ENCODE measurements at regions not wholly inside any gene's neighbourhood (a gene's known extent, or its start where the extent isn't known, plus 50 kb on each side); places are given as distances from the start of the nearest gene placed in this dataset.

DNA sequence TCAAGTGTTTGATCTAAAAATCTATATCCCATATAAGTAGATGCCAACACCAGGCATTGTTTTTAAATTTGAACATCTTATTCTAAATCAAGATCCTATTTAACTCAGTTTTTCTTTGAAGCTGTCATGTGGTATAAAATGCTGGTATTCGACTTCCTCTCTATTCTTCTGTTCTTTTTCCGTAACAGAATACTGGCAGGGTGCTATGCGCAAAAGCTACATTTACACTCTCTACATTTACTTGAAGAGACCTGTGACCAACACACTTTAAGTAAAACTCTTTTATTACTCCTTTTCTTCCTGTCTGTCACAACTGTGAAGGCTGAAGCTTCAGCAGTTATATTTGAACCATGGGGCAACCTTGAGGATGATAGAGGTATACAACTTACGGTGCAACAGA is 612.8 kb downstream of the C4orf33 start:
- H3K27ac ChIP-seq: no peak overlapping the region
- no peak for TF ChIP-seq POLR2A (IDR thresholded peaks at IDR 0.05)
- TF ChIP-seq POLR2AphosphoS5 (IDR thresholded peaks at IDR 0.05): no peak
- no peak for DNase-seq (ENCODE audit: low spot score)
- H3K27me3 ChIP-seq (replicated peaks; ENCODE audit: insufficient read depth): no peaks in the 10 kb centered on the region
- no peak overlapping the region for H3K4me3 ChIP-seq
- 85% methylated on average over 4 of the region's 4 CpGs for WGBS
- no peaks in the 10 kb centered on the region for H3K4me1 ChIP-seq (replicated peaks)
- H3K36me3 ChIP-seq: no peaks in the 10 kb centered on the region
- intact Hi-C loops (cut with DNase I): no loop called here
- H3K9me3 ChIP-seq: no peaks in the 10 kb centered on the region

- intact Hi-C loops (cut with DNase I): no loop called here
- Histone ChIP-seq H3K4me3 (no peak overlapping the region), H3K4me1 (replicated peaks) (no peaks in the 10 kb centered on the region), H3K9me3 (no peaks in the 10 kb centered on the region), H3K27ac (no peak overlapping the region), H3K27me3 (replicated peaks; ENCODE audit: insufficient read depth) (no peaks in the 10 kb centered on the region), H3K36me3 (no peaks in the 10 kb centered on the region)
- DNase-seq (ENCODE audit: low spot score): no peak
- WGBS: 86% methylated on average over 1 of the region's 1 CpG
- TF ChIP-seq POLR2A (IDR thresholded peaks at IDR 0.05) (no peak), POLR2AphosphoS5 (IDR thresholded peaks at IDR 0.05) (no peak), CTCF (IDR thresholded peaks at IDR 0.05) (no peak)
Observed at GRCh38 chr4:129738175-129738574, 642.2 kb downstream of the C4orf33 start.

GRCh38 chr4:129747756-129748155 is 651.8 kb downstream of the C4orf33 start:
- 33% methylated on average over 2 of the region's 2 CpGs for WGBS
- no peak overlapping the region for H3K27ac ChIP-seq
- H3K4me3 ChIP-seq: no peak overlapping the region
- DNase-seq (ENCODE audit: low spot score): no peak
- no peaks in the 10 kb centered on the region for H3K9me3 ChIP-seq
- H3K27me3 ChIP-seq (replicated peaks; ENCODE audit: insufficient read depth): no peaks in the 10 kb centered on the region
- H3K36me3 ChIP-seq: no peaks in the 10 kb centered on the region
- no peak for TF ChIP-seq CTCF (IDR thresholded peaks at IDR 0.05)
- TF ChIP-seq POLR2A (IDR thresholded peaks at IDR 0.05): no peak
- TF ChIP-seq POLR2AphosphoS5 (IDR thresholded peaks at IDR 0.05): no peak
- no peaks in the 10 kb centered on the region for H3K4me1 ChIP-seq (replicated peaks)
- intact Hi-C loops (cut with DNase I): no loop called here

DNA sequence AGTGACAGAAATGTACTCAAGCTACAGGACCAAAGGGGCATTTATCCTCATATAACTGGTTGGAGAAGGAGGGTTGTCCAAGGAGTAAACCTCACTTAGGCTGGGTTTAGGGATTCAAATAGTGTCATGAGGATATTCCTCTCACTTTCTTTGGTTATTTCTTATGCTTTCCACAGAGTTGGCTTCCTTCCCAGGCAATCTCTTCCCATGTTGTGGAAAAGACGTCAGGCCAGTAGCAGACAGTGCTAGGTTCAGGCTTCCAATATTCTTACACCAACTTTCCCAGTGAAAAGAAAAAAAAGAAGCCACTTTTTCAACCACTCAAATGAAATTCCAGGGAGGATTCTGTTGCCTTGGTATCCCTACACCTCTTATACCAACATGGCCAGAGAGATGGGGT is 653.0 kb downstream of the C4orf33 start:
- WGBS: 32% methylated on average over 1 of the region's 1 CpG
- Histone ChIP-seq H3K4me3 (no peak overlapping the region), H3K36me3 (no peaks in the 10 kb centered on the region), H3K27me3 (replicated peaks; ENCODE audit: insufficient read depth) (no peaks in the 10 kb centered on the region), H3K27ac (no peak overlapping the region), H3K4me1 (replicated peaks) (no peaks in the 10 kb centered on the region), H3K9me3 (no peaks in the 10 kb centered on the region)
- no peak for DNase-seq (ENCODE audit: low spot score)
- no peak for TF ChIP-seq POLR2AphosphoS5 (IDR thresholded peaks at IDR 0.05)
- no peak for TF ChIP-seq CTCF (IDR thresholded peaks at IDR 0.05)
- TF ChIP-seq POLR2A (IDR thresholded peaks at IDR 0.05): no peak
- intact Hi-C loops (cut with DNase I): no loop called here

GRCh38 chr4:129751646-129752045 is 655.7 kb downstream of the C4orf33 start:
- TF ChIP-seq POLR2AphosphoS5 (IDR thresholded peaks at IDR 0.05) (no peak), POLR2A (IDR thresholded peaks at IDR 0.05) (no peak), CTCF (IDR thresholded peaks at IDR 0.05) (no peak)
- intact Hi-C loops (cut with DNase I): no loop called here
- WGBS: 81% methylated on average over 2 of the region's 2 CpGs
- Histone ChIP-seq H3K4me1 (replicated peaks) (no peaks in the 10 kb centered on the region), H3K27me3 (replicated peaks; ENCODE audit: insufficient read depth) (no peaks in the 10 kb centered on the region), H3K27ac (no peak overlapping the region), H3K9me3 (no peaks in the 10 kb centered on the region), H3K4me3 (no peak overlapping the region), H3K36me3 (no peaks in the 10 kb centered on the region)
- DNase-seq (ENCODE audit: low spot score): no peak
